Right ventricle myocardium superior (tissue), 1 donor: ENCODE measurements at regions not wholly inside any gene's neighbourhood (a gene's known extent, or its start where the extent isn't known, plus 50 kb on each side); places are given as distances from the start of the nearest gene placed in this dataset.

ENCODE experiments used
- ATAC-seq: fragments of 200-7000 bp; cut with Tn5 transposase; one replicate; pipeline ENCODE4 v1.9.1; 2020; ENCODE audit warnings: mild to moderate bottlenecking; ENCODE audit not compliant: poor library complexity
- DNase-seq: peaks from one replicate; pipeline ENCODE4 v3.0.0-alpha.2; 2020
- intact Hi-C: fragments of 100-400 bp; cut with DNase I; formaldehyde crosslinking; loops from one replicate; pipeline ENCODE4 v1.11.2; 2022
- donor health status: DM: no; HTN: yes; CAD: no; lungs with severe emphysema.

GRCh38 chr2:189265696-189266320 lies 86.2 kb upstream of the COL5A2 start:
- no peak for ATAC-seq
- no peak for DNase-seq
- intact Hi-C loops, result no loop called here

GRCh38 chr2:189267491-189267890 lies 87.9 kb upstream of the COL5A2 start:
- ATAC-seq (no peak), DNase-seq (no peak)

GRCh38 chr2:189267925-189268579 lies 88.5 kb upstream of the COL5A2 start:
- ATAC-seq (no peak), DNase-seq (no peak)
- intact Hi-C loops, result no loop called here

More at GRCh38 chr2:189267491-189267890, 87.9 kb upstream of the COL5A2 start:
- intact Hi-C loops, result no loop called here

- intact Hi-C loops, result no loop called here
- no peak for DNase-seq
- ATAC-seq, result no peak
These were observed 89.2 kb upstream of the COL5A2 start for GRCh38 chr2:189268763-189269162.

GRCh38 chr2:189273734-189274133 lies 94.2 kb upstream of the COL5A2 start:
- ATAC-seq (no peak), DNase-seq (no peak)
- intact Hi-C loops, result no loop called here

- intact Hi-C loops, result no loop called here
- no peak for ATAC-seq
- DNase-seq, result no peak
These were observed 94.8 kb upstream of the COL5A2 start for GRCh38 chr2:189274361-189274760.

- intact Hi-C loops, result no loop called here
- no peak for ATAC-seq
- no peak for DNase-seq
These were observed 96.7 kb upstream of the COL5A2 start for GRCh38 chr2:189276277-189276676.

- intact Hi-C loops, result loop anchor here (10.0 kb wide), 1 partner anchor 166 kb away; no protein-coding TSS in a partner anchor
- DNase-seq, result no peak
- ATAC-seq, result no peak
These were observed 101.6 kb upstream of the COL5A2 start for GRCh38 chr2:189281201-189281600.

GRCh38 chr2:189285349-189285748 lies 105.8 kb upstream of the COL5A2 start:
- no peak for ATAC-seq
- DNase-seq, result no peak
- intact Hi-C loops, result loop anchor here (10.0 kb wide), 1 partner anchor 171 kb away; no protein-coding TSS in a partner anchor

- DNase-seq (no peak), ATAC-seq (peak; percentile 62)
- intact Hi-C loops, result loop anchor here (10.0 kb wide), 1 partner anchor 171 kb away; no protein-coding TSS in a partner anchor
These were observed 106.5 kb upstream of the COL5A2 start for GRCh38 chr2:189285962-189286645.

GRCh38 chr2:189287363-189287762 lies 107.8 kb upstream of the COL5A2 start:
- no peak for ATAC-seq
- intact Hi-C loops, result loop anchor here (10.0 kb wide), 1 partner anchor 173 kb away; no protein-coding TSS in a partner anchor
- no peak for DNase-seq

- peak; percentile 71 for ATAC-seq
- intact Hi-C loops, result loop anchor here (10.0 kb wide), 1 partner anchor 173 kb away; no protein-coding TSS in a partner anchor
- no peak for DNase-seq
These were observed 108.5 kb upstream of the COL5A2 start for GRCh38 chr2:189287982-189288521.

GRCh38 chr2:189291460-189291859 lies 111.9 kb upstream of the COL5A2 start:
- ATAC-seq (no peak), DNase-seq (no peak)
- intact Hi-C loops, result no loop called here

GRCh38 chr2:189293164-189293563 lies 113.6 kb upstream of the COL5A2 start:
- intact Hi-C loops, result no loop called here
- ATAC-seq (no peak), DNase-seq (no peak)

GRCh38 chr2:189297446-189297845 lies 117.9 kb upstream of the COL5A2 start:
- intact Hi-C loops, result no loop called here
- ATAC-seq, result no peak
- DNase-seq, result no peak

- intact Hi-C loops, result no loop called here
- DNase-seq (no peak), ATAC-seq (no peak)
These were observed 118.5 kb upstream of the COL5A2 start for GRCh38 chr2:189298038-189298437.

GRCh38 chr2:189298481-189298880 lies 118.9 kb upstream of the COL5A2 start:
- no peak for ATAC-seq
- DNase-seq, result no peak
- intact Hi-C loops, result no loop called here

GRCh38 chr2:189299974-189300373 lies 120.4 kb upstream of the COL5A2 start:
- ATAC-seq, result no peak
- intact Hi-C loops, result no loop called here
- DNase-seq, result no peak

- ATAC-seq, result no peak
- DNase-seq, result no peak
- intact Hi-C loops, result no loop called here
These were observed 121.4 kb upstream of the COL5A2 start for GRCh38 chr2:189300916-189301315.
